T-cell (primary cell): ENCODE measurements at regions not wholly inside any gene's neighbourhood (a gene's known extent, or its start where the extent isn't known, plus 50 kb on each side); places are given as distances from the start of the nearest gene placed in this dataset.

Source experiments
- ATAC-seq, 4 experiments: fragments of 200-7000 bp in 3 of 4; fragments of 150-1000 bp in 1 of 4; cut with Tn5 transposase; replicated peaks in 1 of 4; 1 replicate in 3 of 4; 2 replicates in 1 of 4; pipeline ENCODE4 v1.10.0; 2021; ENCODE audit warnings: moderate library complexity in 3 of 4, mild to moderate bottlenecking in 2 of 4, moderate number of reproducible peaks in 1 of 4
- CTCF ChIA-PET, 2 donors: fragments of 300-600 bp; sonication (Branson Sonifier 250); formaldehyde crosslinking; loops; one replicate each; lab custom pipeline; 2022; ENCODE audit warnings: antibody characterized with exemption in 2 of 2; lab: Charles Lee
- POLR2A ChIA-PET, 2 donors: fragments of 300-600 bp; sonication (Branson Sonifier 250); formaldehyde crosslinking; loops; one replicate each; lab custom pipeline; 2022; ENCODE audit warnings: antibody characterized with exemption in 2 of 2; lab: Charles Lee
- DNase-seq, 35 experiments: peaks; one replicate each; pipeline versions ENCODE4 v3.0.0 to v3.0.0-alpha.2; 2013 to 2023
- H3K27ac ChIP-seq: one replicate; pipeline ENCODE4 v1.5.1; 2013; ENCODE audit warnings: low read length
- H3K27me3 ChIP-seq, 2 experiments: replicated peaks in 1 of 2; 1 replicate in 1 of 2; 2 replicates in 1 of 2; pipeline versions ENCODE4 v1.6.1 to v1.7.0; 2013; ENCODE audit warnings: low read length in 1 of 2, mixed read lengths in 1 of 2; ENCODE audit not compliant: control insufficient read depth in 2 of 2, insufficient read depth in 2 of 2; ENCODE audit errors: extremely low read depth in 1 of 2
- H3K36me3 ChIP-seq, 2 donors: 1 replicate in 1 of 2; 2 replicates in 1 of 2; pipeline versions ENCODE4 v1.6.1 to v1.7.0; 2013; ENCODE audit warnings: low read length in 1 of 2; ENCODE audit not compliant: control insufficient read depth in 2 of 2, insufficient read depth in 1 of 2; ENCODE audit errors: extremely low read depth in 1 of 2
- H3K4me1 ChIP-seq, 2 experiments: 1 replicate in 1 of 2; 2 replicates in 1 of 2; pipeline versions ENCODE4 v1.6.1 to v1.7.0; 2013; ENCODE audit warnings: low read length in 2 of 2, mixed read lengths in 1 of 2; ENCODE audit not compliant: insufficient read depth in 2 of 2, control insufficient read depth in 1 of 2; ENCODE audit errors: extremely low read depth in 1 of 2
- H3K4me3 ChIP-seq, 2 donors: 1 replicate in 1 of 2; 2 replicates in 1 of 2; pipeline versions ENCODE4 v1.5.1 to v1.7.0; 2013; ENCODE audit warnings: mild to moderate bottlenecking in 2 of 2, low read length in 1 of 2, moderate library complexity in 1 of 2; ENCODE audit not compliant: control insufficient read depth in 1 of 2; ENCODE audit errors: extremely low read depth in 1 of 2
- H3K9me3 ChIP-seq: 2 replicates; pipeline ENCODE4 v1.7.0; 2013
- H3K27ac Mint-ChIP-seq, 2 donors: one replicate each; pipeline ENCODE4 v1.8.0; 2020 to 2021; ENCODE audit warnings: mild to moderate bottlenecking in 2 of 2, mixed read lengths in 2 of 2
- H3K27me3 Mint-ChIP-seq, 2 donors: one replicate each; pipeline ENCODE4 v1.8.0; 2021 to 2022; ENCODE audit warnings: mixed read lengths in 2 of 2
- H3K36me3 Mint-ChIP-seq: one replicate; pipeline ENCODE4 v1.8.0; 2021; ENCODE audit warnings: mixed read lengths
- H3K4me1 Mint-ChIP-seq, 3 donors: one replicate each; pipeline ENCODE4 v1.8.0; 2020 to 2022; ENCODE audit warnings: mixed read lengths in 3 of 3, mild to moderate bottlenecking in 1 of 3
- H3K4me3 Mint-ChIP-seq, 3 donors: one replicate each; pipeline ENCODE4 v1.8.0; 2020 to 2022; ENCODE audit warnings: mild to moderate bottlenecking in 3 of 3, mixed read lengths in 3 of 3, moderate library complexity in 3 of 3
- H3K9me3 Mint-ChIP-seq, 3 donors: one replicate each; pipeline ENCODE4 v1.8.0; 2020 to 2022; ENCODE audit warnings: mixed read lengths in 3 of 3
- WGBS: methylation state at CpG from one replicate; pipeline ENCODE4 v1.1.5; 2013; ENCODE audit warnings: missing lambda C conversion rate; ENCODE audit not compliant: insufficient coverage; 5-methylcytosine and 5-hydroxymethylcytosine counted together

DNA sequence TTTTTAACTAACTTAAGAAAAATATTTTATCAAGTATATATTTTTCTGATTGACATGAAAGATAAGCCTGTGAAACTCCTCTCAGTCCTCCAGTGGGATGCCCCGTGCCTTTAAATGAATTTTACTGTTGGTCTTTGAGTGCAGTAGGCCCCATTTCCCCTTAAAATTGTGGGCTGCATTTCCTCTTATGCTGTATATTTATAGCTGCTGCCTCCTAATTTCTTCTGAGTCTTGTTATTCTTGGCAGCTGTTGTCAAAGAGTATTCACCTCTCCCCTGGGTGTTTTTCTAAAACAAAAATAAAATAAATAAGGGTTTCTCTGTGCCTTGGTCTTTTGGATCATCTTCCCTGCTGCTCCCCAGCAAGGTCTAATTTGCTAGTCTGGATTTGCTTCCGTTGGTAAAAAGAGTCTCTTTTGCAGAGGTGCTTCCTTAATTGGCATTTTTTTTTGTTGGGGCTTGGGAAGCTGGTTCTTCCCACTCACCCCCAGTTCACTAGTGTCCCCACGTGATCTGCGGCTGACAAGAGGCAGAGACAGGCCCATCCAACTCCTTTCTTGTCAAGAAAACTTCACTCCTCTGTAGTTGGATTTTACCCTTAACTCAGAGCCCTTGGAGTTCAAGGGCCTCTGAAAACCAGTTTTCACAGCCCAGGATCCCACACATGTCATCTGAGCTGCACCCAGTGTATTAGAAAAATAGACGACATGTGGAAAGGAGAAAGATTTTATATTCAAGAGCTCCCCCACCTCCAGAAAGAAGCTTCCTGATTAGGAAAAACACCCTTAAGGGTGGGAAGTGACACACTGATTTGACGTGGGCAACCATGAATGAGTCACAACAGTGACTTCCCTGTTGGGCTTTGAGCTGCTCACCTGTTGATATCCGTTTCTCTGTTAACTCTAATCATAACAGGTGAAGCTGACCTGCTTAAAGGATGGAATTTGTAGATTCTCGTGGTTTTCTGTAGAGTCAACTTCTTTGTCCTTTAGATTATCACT, 431.5 kb downstream of the DCDC2C start:
- Histone ChIP-seq H3K36me3 (no peaks in the 10 kb centered on the region), H3K4me3 (no peak overlapping the region), H3K27me3 (no peaks in the 10 kb centered on the region), H3K27ac (no peak overlapping the region), H3K4me1 (no peaks in the 10 kb centered on the region), H3K9me3 (peaks cover 3% of the 10 kb centered on the region)
- H3K27me3 Mint-ChIP-seq = no peaks in the 10 kb centered on the region
- ATAC-seq (no peak), DNase-seq (no peak)
- ChIA-PET POLR2A (no interaction called here), CTCF (no interaction called here)
- whole genome bisulfite sequencing = 33% methylated on average over 3 of the region's 8 CpGs
- no peaks in the 10 kb centered on the region for H3K36me3 Mint-ChIP-seq
- H3K9me3 Mint-ChIP-seq = peaks cover 19 to 25% (median 21%) of the 10 kb centered on the region in 3 donors
- no peak overlapping the region for H3K4me3 Mint-ChIP-seq
- H3K27ac Mint-ChIP-seq = no peak overlapping the region
- H3K4me1 Mint-ChIP-seq = no peaks in the 10 kb centered on the region

DNA sequence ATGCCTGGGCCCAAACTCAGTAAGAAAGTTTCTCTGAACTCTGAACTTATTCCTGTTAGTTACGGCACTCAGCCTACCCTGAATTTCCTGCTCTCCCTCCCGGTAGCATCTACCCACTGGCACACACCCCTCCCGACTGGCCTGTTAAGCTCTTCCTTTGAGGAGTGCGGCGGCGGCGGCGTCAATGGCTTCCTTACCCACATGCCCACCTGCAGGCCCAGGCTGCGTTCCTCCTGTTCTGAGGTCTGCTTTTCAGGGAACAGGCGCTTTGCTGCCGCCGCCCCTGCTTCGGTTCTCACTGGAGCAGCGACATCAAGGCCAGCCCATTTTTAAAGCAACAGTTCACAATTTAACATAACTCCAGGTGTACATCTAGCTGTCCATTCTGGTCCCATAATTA, 432.4 kb downstream of the DCDC2C start:
- Mint-ChIP-seq H3K36me3 (no peaks in the 10 kb centered on the region), H3K4me3 (no peak overlapping the region), H3K9me3 (peaks cover 15 to 26% (median 16%) of the 10 kb centered on the region in 3 donors), H3K4me1 (no peaks in the 10 kb centered on the region), H3K27me3 (no peaks in the 10 kb centered on the region), H3K27ac (no peak overlapping the region)
- Histone ChIP-seq H3K4me3 (no peak overlapping the region), H3K9me3 (peaks cover 3% of the 10 kb centered on the region), H3K36me3 (no peaks in the 10 kb centered on the region), H3K4me1 (no peaks in the 10 kb centered on the region), H3K27me3 (no peaks in the 10 kb centered on the region), H3K27ac (no peak overlapping the region)
- 94% methylated on average over 13 of the region's 14 CpGs for whole genome bisulfite sequencing
- ChIA-PET POLR2A (no interaction called here), CTCF (no interaction called here)
- no peak for DNase-seq
- no peak for ATAC-seq

- DNase-seq = no peak
- Mint-ChIP-seq H3K36me3 (no peaks in the 10 kb centered on the region), H3K4me1 (no peaks in the 10 kb centered on the region), H3K9me3 (peaks cover 6 to 18% (median 8%) of the 10 kb centered on the region in 3 donors), H3K27ac (no peak overlapping the region), H3K27me3 (no peaks in the 10 kb centered on the region), H3K4me3 (no peak overlapping the region)
- ChIA-PET POLR2A (no interaction called here), CTCF (no interaction called here)
- no peak overlapping the region for H3K4me3 ChIP-seq
- no peak overlapping the region for H3K27ac ChIP-seq
- H3K36me3 ChIP-seq = no peaks in the 10 kb centered on the region
- no peaks in the 10 kb centered on the region for H3K27me3 ChIP-seq
- no peaks in the 10 kb centered on the region for H3K9me3 ChIP-seq
- no CpG with 5 or more reads among the region's 6 CpGs for WGBS
- H3K4me1 ChIP-seq = no peaks in the 10 kb centered on the region
- no peak for ATAC-seq
Observed at GRCh38 chr2:4139316-4139715, 435.9 kb downstream of the DCDC2C start.

- Histone ChIP-seq H3K4me3 (no peak overlapping the region), H3K27ac (no peak overlapping the region), H3K4me1 (no peaks in the 10 kb centered on the region), H3K27me3 (no peaks in the 10 kb centered on the region), H3K36me3 (no peaks in the 10 kb centered on the region), H3K9me3 (no peaks in the 10 kb centered on the region)
- Mint-ChIP-seq H3K36me3 (no peaks in the 10 kb centered on the region), H3K4me1 (no peaks in the 10 kb centered on the region), H3K9me3 (peaks cover 6 to 18% (median 12%) of the 10 kb centered on the region in 3 donors), H3K27ac (no peak overlapping the region), H3K27me3 (no peaks in the 10 kb centered on the region), H3K4me3 (no peak overlapping the region)
- DNase-seq (no peak), ATAC-seq (no peak)
- 60% methylated on average over 1 of the region's 1 CpG for WGBS
- POLR2A ChIA-PET = no interaction called here
- CTCF ChIA-PET = no interaction called here
Observed at GRCh38 chr2:4139731-4140130, 436.4 kb downstream of the DCDC2C start.

DNA sequence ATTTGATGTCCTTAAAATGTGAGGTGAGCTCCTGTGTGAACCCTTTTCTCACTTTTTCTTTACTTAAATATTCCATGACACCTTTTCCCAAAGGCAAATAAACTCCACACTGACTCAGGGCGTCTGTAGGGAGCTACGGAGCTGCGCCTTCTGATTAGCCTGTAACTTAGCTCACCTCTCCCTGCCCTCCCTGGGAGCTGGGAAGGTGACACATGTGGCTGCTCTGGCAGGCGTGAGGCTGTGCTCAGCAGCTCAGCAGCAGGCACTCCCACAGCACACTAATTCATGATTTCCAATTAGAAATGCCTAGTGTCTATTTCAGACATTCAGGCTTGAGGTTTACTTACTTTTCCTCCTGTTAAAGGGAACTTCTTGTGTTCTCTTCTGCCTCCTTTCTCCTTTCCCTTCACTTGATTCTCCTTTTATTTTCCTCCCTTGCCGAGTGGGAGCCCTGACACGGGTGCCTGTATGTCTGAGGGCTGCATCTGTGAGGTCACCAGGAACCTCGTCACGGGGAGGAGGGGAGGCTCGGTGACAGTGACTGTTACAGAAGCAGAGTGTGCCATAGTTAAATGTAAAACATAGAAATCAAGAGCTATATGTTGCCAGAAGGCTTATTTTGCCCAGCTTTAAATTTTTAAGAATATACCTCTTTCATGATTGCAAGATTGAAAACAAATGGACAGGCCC, 437.1 kb downstream of the DCDC2C start:
- H3K36me3 Mint-ChIP-seq = no peaks in the 10 kb centered on the region
- DNase-seq = no peak
- no peaks in the 10 kb centered on the region for H3K27me3 Mint-ChIP-seq
- H3K27ac Mint-ChIP-seq = no peak overlapping the region
- peaks cover 6 to 18% (median 16%) of the 10 kb centered on the region in 3 donors for H3K9me3 Mint-ChIP-seq
- H3K4me1 Mint-ChIP-seq = no peaks in the 10 kb centered on the region
- Histone ChIP-seq H3K27me3 (no peaks in the 10 kb centered on the region), H3K36me3 (no peaks in the 10 kb centered on the region), H3K4me1 (no peaks in the 10 kb centered on the region), H3K9me3 (no peaks in the 10 kb centered on the region), H3K4me3 (no peak overlapping the region), H3K27ac (no peak overlapping the region)
- H3K4me3 Mint-ChIP-seq = no peak overlapping the region
- ChIA-PET CTCF (no interaction called here), POLR2A (no interaction called here)
- ATAC-seq = no peak
- WGBS = 86% methylated on average over 4 of the region's 9 CpGs

- ATAC-seq (no peak), DNase-seq (no peak)
- Histone ChIP-seq H3K4me1 (no peaks in the 10 kb centered on the region), H3K9me3 (no peaks in the 10 kb centered on the region), H3K4me3 (no peak overlapping the region), H3K27me3 (no peaks in the 10 kb centered on the region), H3K27ac (no peak overlapping the region), H3K36me3 (no peaks in the 10 kb centered on the region)
- Mint-ChIP-seq H3K27me3 (no peaks in the 10 kb centered on the region), H3K9me3 (peaks cover 10 to 24% (median 15%) of the 10 kb centered on the region in 3 donors), H3K4me3 (no peak overlapping the region), H3K4me1 (no peaks in the 10 kb centered on the region), H3K27ac (no peak overlapping the region), H3K36me3 (no peaks in the 10 kb centered on the region)
- ChIA-PET CTCF (no interaction called here), POLR2A (no interaction called here)
- WGBS = no CpG with 5 or more reads among the region's 1 CpG
Observed at GRCh38 chr2:4144731-4145130, 441.4 kb downstream of the DCDC2C start.
